ENCODE measurements at regions not wholly inside any gene's neighbourhood (a gene's known extent, or its start where the extent isn't known, plus 50 kb on each side); places are given as distances from the start of the nearest gene placed in this dataset.

DNA sequence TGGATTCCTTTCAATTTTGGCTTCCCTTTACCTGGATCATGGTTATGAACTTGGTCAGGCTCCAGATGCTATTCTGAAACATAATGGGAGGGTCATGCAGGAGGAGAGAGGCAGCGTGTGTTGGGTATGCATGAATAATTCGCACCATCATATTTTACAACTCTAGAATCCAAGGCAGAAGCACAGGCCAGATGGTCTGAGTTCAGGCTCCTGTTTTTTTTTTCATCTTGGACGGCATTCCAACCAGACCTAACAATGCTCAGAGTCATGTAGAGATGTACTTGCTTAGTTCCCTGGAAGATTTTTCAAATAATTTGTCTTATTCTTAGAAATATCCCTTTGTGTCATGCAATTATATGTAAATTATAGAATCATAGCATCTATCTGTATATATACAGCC is 393.5 kb downstream of the JRKL start:
- TF ChIP-seq EZH2 (IDR thresholded peaks at IDR 0.05): no peak
- TF ChIP-seq, protein P1, sequence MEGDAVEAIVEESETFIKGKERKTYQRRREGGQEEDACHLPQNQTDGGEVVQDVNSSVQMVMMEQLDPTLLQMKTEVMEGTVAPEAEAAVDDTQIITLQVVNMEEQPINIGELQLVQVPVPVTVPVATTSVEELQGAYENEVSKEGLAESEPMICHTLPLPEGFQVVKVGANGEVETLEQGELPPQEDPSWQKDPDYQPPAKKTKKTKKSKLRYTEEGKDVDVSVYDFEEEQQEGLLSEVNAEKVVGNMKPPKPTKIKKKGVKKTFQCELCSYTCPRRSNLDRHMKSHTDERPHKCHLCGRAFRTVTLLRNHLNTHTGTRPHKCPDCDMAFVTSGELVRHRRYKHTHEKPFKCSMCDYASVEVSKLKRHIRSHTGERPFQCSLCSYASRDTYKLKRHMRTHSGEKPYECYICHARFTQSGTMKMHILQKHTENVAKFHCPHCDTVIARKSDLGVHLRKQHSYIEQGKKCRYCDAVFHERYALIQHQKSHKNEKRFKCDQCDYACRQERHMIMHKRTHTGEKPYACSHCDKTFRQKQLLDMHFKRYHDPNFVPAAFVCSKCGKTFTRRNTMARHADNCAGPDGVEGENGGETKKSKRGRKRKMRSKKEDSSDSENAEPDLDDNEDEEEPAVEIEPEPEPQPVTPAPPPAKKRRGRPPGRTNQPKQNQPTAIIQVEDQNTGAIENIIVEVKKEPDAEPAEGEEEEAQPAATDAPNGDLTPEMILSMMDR (IDR thresholded peaks at IDR 0.05): no peak
